H9 (cell line): ENCODE measurements at regions not wholly inside any gene's neighbourhood (a gene's known extent, or its start where the extent isn't known, plus 50 kb on each side); places are given as distances from the start of the nearest gene placed in this dataset.

ENCODE experiments used
- DNase-seq: peaks from one replicate; pipeline ENCODE4 v3.0.0-alpha.2; 2017
- H2AFZ ChIP-seq: one replicate; pipeline ENCODE4 v1.6.1; 2013; ENCODE audit warnings: mild to moderate bottlenecking, low read length, control low read depth, moderate library complexity
- H2AK5ac ChIP-seq: 2 replicates; pipeline ENCODE4 v1.6.1; 2013; ENCODE audit warnings: low read length, control low read depth, mixed read lengths; ENCODE audit not compliant: insufficient read length
- H2BK120ac ChIP-seq: one replicate; pipeline ENCODE4 v1.6.1; 2013; ENCODE audit warnings: low read depth, mild to moderate bottlenecking, low read length, control low read depth, inconsistent platforms; ENCODE audit not compliant: poor library complexity, severe bottlenecking
- H2BK12ac ChIP-seq: 2 replicates; pipeline ENCODE4 v1.6.1; 2013; ENCODE audit warnings: low read length, control low read depth, mixed read lengths, low read depth; ENCODE audit not compliant: insufficient read length
- H2BK15ac ChIP-seq: 2 replicates; pipeline ENCODE4 v1.6.1; 2013; ENCODE audit warnings: low read depth, low read length, control low read depth
- H2BK20ac ChIP-seq: one replicate; pipeline ENCODE4 v1.6.1; 2013; ENCODE audit warnings: low read depth, mild to moderate bottlenecking, low read length, control low read depth, inconsistent platforms; ENCODE audit not compliant: poor library complexity, severe bottlenecking
- H2BK5ac ChIP-seq: 2 replicates; pipeline ENCODE4 v1.6.1; 2013; ENCODE audit warnings: low read length, control low read depth, mixed read lengths; ENCODE audit not compliant: insufficient read length
- H3K14ac ChIP-seq: 2 replicates; pipeline ENCODE4 v1.6.1; 2013; ENCODE audit warnings: low read length, control low read depth; ENCODE audit not compliant: insufficient read depth
- H3K18ac ChIP-seq: 2 replicates; pipeline ENCODE4 v1.6.1; 2013; ENCODE audit warnings: low read depth, mild to moderate bottlenecking, mixed read lengths, low read length, control low read depth; ENCODE audit not compliant: insufficient read length
- H3K23ac ChIP-seq: 2 replicates; pipeline ENCODE4 v1.6.1; 2013; ENCODE audit warnings: low read length, control low read depth, mixed read lengths, low read depth; ENCODE audit not compliant: insufficient read length
- H3K23me2 ChIP-seq: 2 replicates; pipeline ENCODE4 v1.6.1; 2013; ENCODE audit warnings: low read depth, mild to moderate bottlenecking, mixed read lengths, low read length, control low read depth; ENCODE audit not compliant: insufficient read length, poor library complexity, severe bottlenecking
- H3K27ac ChIP-seq: 2 replicates; pipeline ENCODE4 v1.5.1; 2013; ENCODE audit warnings: low read length, control low read depth, mixed read lengths, low read depth; ENCODE audit not compliant: insufficient read length
- H3K27me3 ChIP-seq: 2 replicates; pipeline ENCODE4 v1.6.1; 2013; ENCODE audit warnings: low read length, control low read depth, inconsistent platforms; ENCODE audit not compliant: insufficient read depth
- H3K4ac ChIP-seq: 2 replicates; pipeline ENCODE4 v1.6.1; 2013; ENCODE audit warnings: low read depth, mild to moderate bottlenecking, control low read depth, inconsistent platforms, low read length, moderate library complexity
- H3K4me1 ChIP-seq: 2 replicates; pipeline ENCODE4 v1.6.1; 2013; ENCODE audit warnings: low read length, control low read depth, inconsistent platforms; ENCODE audit not compliant: insufficient read depth
- H3K4me2 ChIP-seq: 2 replicates; pipeline ENCODE4 v1.6.1; 2013; ENCODE audit warnings: low read length, control low read depth, mixed read lengths; ENCODE audit not compliant: insufficient read length, insufficient read depth
- H3K56ac ChIP-seq: 2 replicates; pipeline ENCODE4 v1.6.1; 2013; ENCODE audit warnings: low read depth, mild to moderate bottlenecking, mixed read lengths, low read length, control low read depth; ENCODE audit not compliant: insufficient read length
- H3K79me1 ChIP-seq: 2 replicates; pipeline ENCODE4 v1.6.1; 2013; ENCODE audit warnings: low read depth, mild to moderate bottlenecking, moderate library complexity, low read length, control low read depth, inconsistent platforms; ENCODE audit not compliant: insufficient read depth, poor library complexity, severe bottlenecking
- H3K79me2 ChIP-seq: 2 replicates; pipeline ENCODE4 v1.6.1; 2013; ENCODE audit warnings: low read length, control low read depth, inconsistent platforms; ENCODE audit not compliant: insufficient read depth
- H3K9ac ChIP-seq: 2 replicates; pipeline ENCODE4 v1.6.1; 2013; ENCODE audit warnings: low read length, control low read depth, mixed read lengths; ENCODE audit not compliant: insufficient read length; ENCODE audit errors: extremely low read depth
- H3K9me3 ChIP-seq: one replicate; pipeline ENCODE4 v1.6.1; 2013; ENCODE audit warnings: low read depth, low read length, inconsistent platforms; ENCODE audit not compliant: control insufficient read depth
- H3T11ph ChIP-seq: one replicate; pipeline ENCODE4 v1.6.1; 2013; ENCODE audit warnings: mild to moderate bottlenecking, low read length, control low read depth, inconsistent platforms
- H4K20me1 ChIP-seq: one replicate; pipeline ENCODE4 v1.6.1; 2013; ENCODE audit not compliant: control insufficient read depth, insufficient read length, insufficient read depth
- H4K5ac ChIP-seq: 2 replicates; pipeline ENCODE4 v1.6.1; 2013; ENCODE audit warnings: low read depth, mild to moderate bottlenecking, mixed read lengths, low read length, control low read depth; ENCODE audit not compliant: insufficient read length
- H4K8ac ChIP-seq: replicated peaks from 2 replicates; pipeline ENCODE4 v1.6.1; 2013; ENCODE audit warnings: low read length, control low read depth, mixed read lengths, low read depth; ENCODE audit not compliant: insufficient read length
- H4K91ac ChIP-seq: 2 replicates; pipeline ENCODE4 v1.6.1; 2013; ENCODE audit warnings: low read depth, mild to moderate bottlenecking, moderate library complexity, mixed read lengths, low read length, control low read depth; ENCODE audit not compliant: insufficient read length
- H3K27ac Mint-ChIP-seq, 3 experiments: 2 replicates in 2 of 3; 3 replicates in 1 of 3; pipeline ENCODE4 v1.8.0; 2020 to 2021; ENCODE audit warnings: mixed read lengths in 3 of 3, mild to moderate bottlenecking in 1 of 3, moderate library complexity in 1 of 3
- H3K27me3 Mint-ChIP-seq: 2 replicates; pipeline ENCODE4 v1.8.0; 2021; ENCODE audit warnings: low read depth, mild to moderate bottlenecking, moderate library complexity, mixed read lengths
- H3K36me3 Mint-ChIP-seq, 3 experiments: 2 replicates in 2 of 3; 3 replicates in 1 of 3; pipeline ENCODE4 v1.8.0; 2020 to 2021; ENCODE audit warnings: low read depth in 3 of 3, mixed read lengths in 3 of 3; ENCODE audit not compliant: insufficient read depth in 1 of 3
- H3K4me1 Mint-ChIP-seq, 2 experiments: 2 replicates each; pipeline ENCODE4 v1.8.0; 2020; ENCODE audit warnings: mixed read lengths in 2 of 2
- H3K4me3 Mint-ChIP-seq, 2 experiments: 2 replicates in 1 of 2; 3 replicates in 1 of 2; pipeline ENCODE4 v1.8.0; 2020 to 2021; ENCODE audit warnings: mild to moderate bottlenecking in 2 of 2, mixed read lengths in 2 of 2, moderate library complexity in 1 of 2
- H3K9me3 Mint-ChIP-seq, 2 experiments: 2 replicates in 1 of 2; 3 replicates in 1 of 2; pipeline ENCODE4 v1.8.0; 2020; ENCODE audit warnings: mild to moderate bottlenecking in 2 of 2, mixed read lengths in 2 of 2, moderate library complexity in 1 of 2
- WGBS: extraction: QIAGEN DNeasy Blood & Tissue Kit; methylation state at CpG from one replicate; pipeline ENCODE4 v1.1.7; 2013; ENCODE audit warnings: missing lambda C conversion rate, low lambda C conversion rate, mixed read lengths; ENCODE audit not compliant: insufficient read length; ENCODE audit errors: extremely low coverage; 5-methylcytosine and 5-hydroxymethylcytosine counted together
- TF ChIP-seq, protein P1 (sequence below): fragments of 200-600 bp; sonication (generic); conservative IDR thresholded peaks from 3 replicates; pipeline ENCODE4 v1.8.0; 2021; ENCODE audit warnings: antibody characterized with exemption, mild to moderate bottlenecking

DNA sequence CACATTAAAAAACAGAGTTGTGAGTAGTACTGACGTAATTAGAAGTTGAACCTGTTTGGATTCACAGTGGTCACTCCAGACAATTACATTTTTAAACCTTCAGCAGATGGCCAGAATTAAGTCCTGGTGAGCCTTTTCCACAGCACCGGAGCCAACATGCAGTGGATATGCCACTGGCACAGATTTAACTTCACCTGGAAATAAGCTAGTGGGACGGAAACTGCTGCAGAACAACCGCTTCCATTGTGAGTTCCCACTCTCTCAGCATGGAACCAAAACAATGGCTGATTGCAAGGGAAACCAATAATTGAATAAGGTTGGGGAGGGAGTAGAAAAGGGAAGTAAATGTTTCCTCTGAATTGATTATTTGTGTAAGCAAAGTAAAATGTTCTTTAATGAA lies 515.1 kb downstream of the STK39 start:
- Mint-ChIP-seq H3K36me3 (no peaks in the 10 kb centered on the region; a peak in 1 of 7 replicates), H3K4me3 (no peak overlapping the region), H3K4me1 (peaks cover 30 to 37% of the 10 kb centered on the region in 2 experiments), H3K9me3 (no peaks in the 10 kb centered on the region), H3K27me3 (no peaks in the 10 kb centered on the region), H3K27ac (peak overlapping the region in 2 of 3 experiments; percentile 21 to 37; a peak in 1 of 7 replicates)
- H2BK12ac ChIP-seq: no peak overlapping the region
- H3K9ac ChIP-seq: no peak overlapping the region
- H3K27ac ChIP-seq: no peak overlapping the region
- no peak overlapping the region for H4K5ac ChIP-seq
- DNase-seq: no peak
- H2BK20ac ChIP-seq: no peak overlapping the region
- H3K4me1 ChIP-seq: peaks cover 7% of the 10 kb centered on the region; the same call in 1 of the 2 replicates
- no CpG with 5 or more reads among the region's 4 CpGs for WGBS
- H2AK5ac ChIP-seq: no peak overlapping the region
- H3K4ac ChIP-seq: no peak overlapping the region
- no peak overlapping the region for H3K56ac ChIP-seq
- peak overlapping the region; percentile 5 for H3K4me2 ChIP-seq
- H3T11ph ChIP-seq: no peak overlapping the region
- TF ChIP-seq, protein P1, sequence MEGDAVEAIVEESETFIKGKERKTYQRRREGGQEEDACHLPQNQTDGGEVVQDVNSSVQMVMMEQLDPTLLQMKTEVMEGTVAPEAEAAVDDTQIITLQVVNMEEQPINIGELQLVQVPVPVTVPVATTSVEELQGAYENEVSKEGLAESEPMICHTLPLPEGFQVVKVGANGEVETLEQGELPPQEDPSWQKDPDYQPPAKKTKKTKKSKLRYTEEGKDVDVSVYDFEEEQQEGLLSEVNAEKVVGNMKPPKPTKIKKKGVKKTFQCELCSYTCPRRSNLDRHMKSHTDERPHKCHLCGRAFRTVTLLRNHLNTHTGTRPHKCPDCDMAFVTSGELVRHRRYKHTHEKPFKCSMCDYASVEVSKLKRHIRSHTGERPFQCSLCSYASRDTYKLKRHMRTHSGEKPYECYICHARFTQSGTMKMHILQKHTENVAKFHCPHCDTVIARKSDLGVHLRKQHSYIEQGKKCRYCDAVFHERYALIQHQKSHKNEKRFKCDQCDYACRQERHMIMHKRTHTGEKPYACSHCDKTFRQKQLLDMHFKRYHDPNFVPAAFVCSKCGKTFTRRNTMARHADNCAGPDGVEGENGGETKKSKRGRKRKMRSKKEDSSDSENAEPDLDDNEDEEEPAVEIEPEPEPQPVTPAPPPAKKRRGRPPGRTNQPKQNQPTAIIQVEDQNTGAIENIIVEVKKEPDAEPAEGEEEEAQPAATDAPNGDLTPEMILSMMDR: no peak
- H3K9me3 ChIP-seq: no peaks in the 10 kb centered on the region
- H3K79me1 ChIP-seq: no peaks in the 10 kb centered on the region
- H3K14ac ChIP-seq: no peak overlapping the region
- H3K23me2 ChIP-seq: no peaks in the 10 kb centered on the region
- no peak overlapping the region for H3K23ac ChIP-seq
- no peaks in the 10 kb centered on the region for H3K79me2 ChIP-seq
- no peak overlapping the region for H2BK5ac ChIP-seq
- H3K27me3 ChIP-seq: no peaks in the 10 kb centered on the region
- H2BK15ac ChIP-seq: no peak overlapping the region
- H4K20me1 ChIP-seq: no peaks in the 10 kb centered on the region
- H2AFZ ChIP-seq: no peak overlapping the region
- no peak overlapping the region for H2BK120ac ChIP-seq
- H4K8ac ChIP-seq: no peak overlapping the region
- no peak overlapping the region for H4K91ac ChIP-seq
- H3K18ac ChIP-seq: no peak overlapping the region
